Parathyroid adenoma (tissue), 2 donors: ENCODE measurements at regions not wholly inside any gene's neighbourhood (a gene's known extent, or its start where the extent isn't known, plus 50 kb on each side); places are given as distances from the start of the nearest gene placed in this dataset.

Source experiments
- H2AFZ ChIP-seq: fragments of 300-600 bp; sonication (generic); one replicate; pipeline ENCODE4 v1.7.0; 2017; ENCODE audit warnings: antibody characterized with exemption, mild to moderate bottlenecking
- H3K27ac ChIP-seq: fragments of 300-600 bp; sonication (generic); one replicate; pipeline ENCODE4 v1.7.0; 2017
- H3K27me3 ChIP-seq: fragments of 300-600 bp; sonication (generic); one replicate; pipeline ENCODE4 v1.7.0; 2017; ENCODE audit warnings: low read length; ENCODE audit not compliant: control insufficient read depth, insufficient read depth
- H3K36me3 ChIP-seq: fragments of 300-600 bp; sonication (generic); one replicate; pipeline ENCODE4 v1.7.0; 2017; ENCODE audit warnings: low read length; ENCODE audit not compliant: control insufficient read depth, insufficient read depth
- H3K4me1 ChIP-seq: fragments of 300-600 bp; sonication (generic); one replicate; pipeline ENCODE4 v1.7.0; 2017; ENCODE audit warnings: control low read depth
- H3K4me2 ChIP-seq: fragments of 300-600 bp; sonication (generic); one replicate; pipeline ENCODE4 v1.7.0; 2017; ENCODE audit warnings: low read length
- H3K4me3 ChIP-seq: fragments of 300-600 bp; sonication (generic); one replicate; pipeline ENCODE4 v1.7.0; 2017; ENCODE audit warnings: low read depth, low read length
- H3K79me2 ChIP-seq: fragments of 300-600 bp; sonication (generic); one replicate; pipeline ENCODE4 v1.7.0; 2017; ENCODE audit warnings: control low read depth
- H3K9ac ChIP-seq: fragments of 300-600 bp; sonication (generic); one replicate; pipeline ENCODE4 v1.7.0; 2017; ENCODE audit warnings: mild to moderate bottlenecking
- H3K9me3 ChIP-seq: fragments of 300-600 bp; sonication (generic); one replicate; pipeline ENCODE4 v1.7.0; 2017; ENCODE audit warnings: low read length; ENCODE audit not compliant: control insufficient read depth
- CTCF ChIP-seq: fragments of 300-600 bp; sonication (generic); IDR thresholded peaks from one replicate; pipeline ENCODE4 v1.7.0; 2017; ENCODE audit warnings: antibody characterized with exemption, mild to moderate bottlenecking
- donor health status: primary hyperparathyroidism.

- Histone ChIP-seq H3K4me3 (no peak overlapping the region), H3K79me2 (no peaks in the 10 kb centered on the region), H3K4me2 (no peak overlapping the region), H3K36me3 (no peaks in the 10 kb centered on the region), H2AFZ (no peak overlapping the region), H3K27me3 (no peaks in the 10 kb centered on the region), H3K4me1 (no peaks in the 10 kb centered on the region), H3K9ac (no peak overlapping the region), H3K27ac (no peak overlapping the region), H3K9me3 (no peaks in the 10 kb centered on the region)
- no peak for TF ChIP-seq CTCF
These were observed 62.8 kb upstream of the PCDH9 start for GRCh38 chr13:67292886-67293285.

DNA sequence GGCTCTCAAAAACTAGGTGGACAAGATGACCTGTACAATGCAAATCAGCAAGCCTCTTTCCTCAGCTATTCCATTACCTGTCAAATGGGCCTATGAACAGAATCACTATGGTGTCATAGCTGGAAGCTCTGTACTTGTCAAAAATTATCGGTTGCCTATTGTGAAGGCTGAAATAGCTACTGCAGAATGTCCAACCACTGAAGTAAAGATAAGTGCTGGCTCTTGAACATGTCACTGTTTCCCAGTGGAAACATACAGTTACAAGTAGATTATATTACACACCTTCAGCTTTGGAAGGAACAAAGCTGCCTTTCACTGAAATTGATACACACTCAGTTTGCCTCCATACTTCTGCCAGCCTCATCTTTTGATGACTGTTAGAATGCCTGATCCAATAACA is 55.5 kb upstream of the PCDH9 start:
- H3K36me3 ChIP-seq: no peaks in the 10 kb centered on the region
- no peak overlapping the region for H3K4me3 ChIP-seq
- no peaks in the 10 kb centered on the region for H3K4me1 ChIP-seq
- H3K79me2 ChIP-seq: no peaks in the 10 kb centered on the region
- no peaks in the 10 kb centered on the region for H3K9me3 ChIP-seq
- H3K9ac ChIP-seq: no peak overlapping the region
- no peak overlapping the region for H2AFZ ChIP-seq
- H3K4me2 ChIP-seq: no peak overlapping the region
- H3K27me3 ChIP-seq: no peaks in the 10 kb centered on the region
- no peak for TF ChIP-seq CTCF
- no peak overlapping the region for H3K27ac ChIP-seq

GRCh38 chr13:67283637-67284036 is 53.5 kb upstream of the PCDH9 start:
- H3K36me3 ChIP-seq: no peaks in the 10 kb centered on the region
- no peak overlapping the region for H3K4me2 ChIP-seq
- no peaks in the 10 kb centered on the region for H3K9me3 ChIP-seq
- H3K9ac ChIP-seq: no peak overlapping the region
- no peak overlapping the region for H2AFZ ChIP-seq
- TF ChIP-seq CTCF: no peak
- no peaks in the 10 kb centered on the region for H3K4me1 ChIP-seq
- no peaks in the 10 kb centered on the region for H3K27me3 ChIP-seq
- no peak overlapping the region for H3K4me3 ChIP-seq
- H3K79me2 ChIP-seq: no peaks in the 10 kb centered on the region
- H3K27ac ChIP-seq: no peak overlapping the region

GRCh38 chr13:67281466-67281865 is 51.3 kb upstream of the PCDH9 start:
- Histone ChIP-seq H3K9me3 (no peaks in the 10 kb centered on the region), H3K27ac (no peak overlapping the region), H2AFZ (no peak overlapping the region), H3K4me1 (no peaks in the 10 kb centered on the region), H3K36me3 (no peaks in the 10 kb centered on the region), H3K79me2 (no peaks in the 10 kb centered on the region), H3K9ac (no peak overlapping the region), H3K27me3 (no peaks in the 10 kb centered on the region), H3K4me3 (no peak overlapping the region), H3K4me2 (no peak overlapping the region)
- no peak for TF ChIP-seq CTCF
